Retina (tissue), 1 donor: ENCODE measurements at regions not wholly inside any gene's neighbourhood (a gene's known extent, or its start where the extent isn't known, plus 50 kb on each side); places are given as distances from the start of the nearest gene placed in this dataset.
"Not testable (repeated sequence)": the region's sequence is repeated elsewhere in the genome, so short reads cannot be mapped to it uniquely, and the experiment has no call there.

Source experiments
- DNase-seq: peaks from one replicate; pipeline ENCODE4 v3.0.0-alpha.2; 2016

- no peak for DNase-seq
Observed at GRCh38 chr22:47624252-47625012, 862.0 kb downstream of the TBC1D22A start.

DNA sequence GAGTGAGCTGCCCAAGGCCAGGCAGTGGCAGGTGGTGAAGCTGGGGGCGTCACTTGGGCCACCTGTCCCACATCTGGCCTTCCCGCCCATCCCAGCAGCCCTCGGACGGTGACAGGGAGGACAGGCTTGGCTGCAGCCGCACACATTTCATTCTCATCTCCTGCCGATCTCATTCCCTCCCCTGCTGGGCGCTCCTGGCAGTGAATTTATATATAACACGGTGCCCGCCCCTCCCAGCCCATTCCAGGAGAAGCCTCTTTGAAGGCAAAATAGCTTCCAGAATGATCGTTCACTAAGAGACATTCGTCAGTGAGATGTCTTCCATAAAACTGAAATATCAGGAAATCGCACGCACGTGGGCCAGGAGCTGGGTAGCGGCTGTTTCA lies 861.3 kb downstream of the TBC1D22A start:
- DNase-seq, result no peak

DNA sequence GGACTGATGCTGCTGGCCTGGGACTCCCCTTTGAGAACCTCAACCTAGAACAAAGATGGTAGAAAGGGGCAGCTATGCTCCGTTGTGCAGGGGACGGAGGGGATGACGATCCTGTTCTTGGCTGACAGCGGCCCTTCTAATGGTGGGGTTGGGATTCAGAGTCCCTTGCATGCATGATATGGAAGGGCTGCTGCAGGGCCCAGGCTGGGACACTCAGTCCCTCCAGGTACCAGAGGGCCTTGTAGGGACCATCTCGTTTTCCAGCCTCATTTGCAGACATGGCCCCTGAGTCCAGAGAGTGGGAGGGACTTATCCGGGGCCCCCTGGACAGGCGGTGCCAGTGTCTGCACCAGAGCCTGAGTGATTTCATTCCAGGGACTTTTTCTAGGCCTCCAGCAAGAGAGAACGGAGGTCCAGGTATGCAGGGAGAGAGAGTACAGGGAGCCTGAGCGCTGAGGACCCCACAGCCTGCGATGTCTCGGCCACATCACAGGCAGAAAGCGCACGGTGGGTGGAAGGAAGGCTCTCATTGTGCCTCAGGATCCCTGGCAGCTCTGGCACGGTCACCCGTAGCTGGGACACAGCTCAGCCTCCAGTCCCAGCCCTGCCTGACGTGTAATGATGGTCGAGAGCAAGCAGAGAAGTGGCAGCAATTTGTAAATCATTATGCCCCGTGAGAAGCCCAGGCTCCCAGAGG lies 860.8 kb downstream of the TBC1D22A start:
- no peak for DNase-seq

DNA sequence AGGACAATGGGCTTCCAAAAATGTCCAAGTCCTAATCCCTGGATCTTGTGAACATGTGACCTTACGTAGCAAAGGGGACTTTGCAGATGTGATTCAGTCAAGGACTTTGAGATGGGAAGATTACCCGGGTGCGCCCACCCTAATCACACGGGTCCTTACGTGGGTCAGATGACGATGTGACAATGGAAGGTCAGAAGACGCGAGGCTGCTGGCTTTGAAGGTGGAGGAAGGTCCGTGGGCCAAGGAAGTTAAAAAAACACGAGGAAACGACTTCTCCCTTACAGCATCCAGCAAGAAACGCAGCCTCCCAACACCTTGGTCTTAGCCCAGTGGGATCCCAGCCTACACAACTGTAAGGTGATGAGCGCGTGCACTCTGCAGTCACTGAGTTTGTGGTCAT lies 860.1 kb downstream of the TBC1D22A start:
- DNase-seq, result no peak

GRCh38 chr22:47621253-47621652 lies 858.8 kb downstream of the TBC1D22A start:
- no peak for DNase-seq

GRCh38 chr22:47620391-47620790 lies 857.9 kb downstream of the TBC1D22A start:
- DNase-seq, result no peak

DNA sequence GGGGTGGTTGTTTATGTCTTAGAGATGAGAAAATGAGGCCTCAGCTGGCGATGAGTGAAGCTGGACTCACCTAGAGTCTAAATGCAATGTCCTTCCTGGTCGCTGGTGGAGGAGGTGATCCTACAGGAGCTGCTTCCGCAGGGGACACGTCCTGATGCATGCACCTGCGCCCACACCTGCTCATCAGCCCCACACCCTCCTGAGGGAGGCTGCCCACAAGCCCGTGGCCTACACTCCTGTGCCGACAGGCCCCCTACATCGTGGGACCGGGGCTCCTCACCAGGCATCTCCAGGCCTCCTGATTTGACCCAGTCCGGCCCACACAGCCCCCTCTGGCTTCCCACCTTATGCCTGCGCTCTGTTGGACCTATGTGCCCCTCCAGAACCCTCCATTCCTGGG lies 857.2 kb downstream of the TBC1D22A start:
- DNase-seq, result no peak

- peak; percentile 63 for DNase-seq
Observed at GRCh38 chr22:47618180-47619010, 855.9 kb downstream of the TBC1D22A start.

- no peak for DNase-seq
Observed at GRCh38 chr22:47617186-47617585, 854.7 kb downstream of the TBC1D22A start.

DNA sequence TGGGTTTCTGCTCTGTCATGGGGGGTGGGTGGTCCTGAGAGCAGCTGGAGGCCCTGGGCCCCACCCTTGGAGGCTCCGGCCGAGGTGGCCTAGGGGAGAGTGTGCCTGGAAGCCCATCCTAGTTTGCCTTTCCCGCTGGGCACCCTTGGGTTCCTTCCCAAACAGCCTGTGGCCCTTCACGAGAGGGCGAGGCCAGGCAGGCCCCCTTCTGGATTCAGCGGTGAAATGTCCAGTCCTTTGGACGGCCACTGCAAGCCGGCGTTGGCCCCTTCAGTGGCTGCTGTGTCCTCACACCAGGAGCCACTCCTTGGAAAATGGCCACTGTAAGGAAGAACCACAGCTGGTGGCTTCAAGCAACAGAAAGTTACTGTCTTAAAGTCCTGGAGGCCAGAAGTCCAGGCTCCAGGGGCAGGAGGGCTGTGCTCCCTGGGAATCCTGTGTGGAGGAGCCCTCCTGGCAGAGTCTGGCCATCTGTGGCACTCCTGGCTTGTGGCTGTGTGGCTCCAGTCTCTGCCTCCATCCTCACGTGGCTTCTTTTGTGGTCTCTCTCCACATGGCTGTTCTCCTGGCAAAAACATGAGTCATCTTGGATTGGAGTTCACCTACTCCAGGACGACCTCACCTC lies 854.1 kb downstream of the TBC1D22A start:
- DNase-seq, result no peak

DNA sequence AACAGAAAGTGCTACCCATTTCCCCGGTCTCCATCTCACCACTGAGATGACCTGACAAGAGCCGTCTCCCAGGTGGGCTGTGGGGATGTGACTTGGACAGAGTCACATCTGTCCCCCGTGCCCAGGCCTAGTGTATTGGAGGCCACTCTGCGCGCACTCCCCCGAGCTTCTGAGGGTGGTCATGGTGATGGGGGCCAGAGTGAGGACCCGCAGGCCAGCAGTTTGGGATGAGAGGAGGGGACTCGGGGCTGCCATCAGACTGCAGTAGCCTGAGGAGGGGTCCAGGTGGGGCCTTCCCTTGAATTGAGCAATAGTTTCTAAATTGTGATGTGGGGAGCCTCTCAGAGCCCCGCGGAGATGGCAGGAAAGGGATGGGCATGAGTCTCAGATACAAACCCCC lies 852.6 kb downstream of the TBC1D22A start:
- DNase-seq, result no peak

DNA sequence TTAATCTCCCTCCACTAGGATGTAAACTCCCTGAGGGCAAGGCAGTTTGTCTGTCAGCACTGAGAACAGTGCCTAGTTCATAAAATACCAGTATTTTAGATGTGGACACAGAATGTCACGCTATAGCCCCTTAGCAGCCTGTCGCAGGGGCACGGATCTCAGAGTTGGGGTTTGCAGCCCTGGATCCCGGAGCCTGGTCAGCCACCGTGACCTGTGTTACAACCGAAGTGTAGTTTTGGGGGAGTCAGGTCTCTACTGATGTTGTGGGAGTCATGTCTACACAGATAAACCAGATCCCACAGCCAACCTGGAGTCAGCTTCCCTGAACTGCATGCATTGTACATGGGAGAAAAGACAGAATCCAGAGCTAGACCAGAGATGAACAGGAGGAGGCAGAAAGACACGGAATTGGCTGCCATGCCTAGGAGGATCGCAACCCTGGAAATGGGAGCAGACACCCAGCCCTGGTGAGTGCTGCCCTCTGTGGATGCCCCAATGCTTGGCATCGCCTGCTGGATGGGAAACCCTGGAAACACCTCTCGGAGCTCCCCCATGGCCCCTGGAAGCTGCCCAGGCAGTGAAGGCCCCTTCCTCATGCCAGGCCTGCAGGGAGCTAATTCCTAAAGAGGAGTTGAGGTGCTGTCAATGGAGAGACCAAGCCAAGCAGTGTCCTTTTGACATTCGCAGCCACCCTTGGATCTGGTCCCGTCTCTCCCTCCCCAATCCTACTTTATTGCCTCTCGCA lies 851.3 kb downstream of the TBC1D22A start:
- DNase-seq, result no peak

DNA sequence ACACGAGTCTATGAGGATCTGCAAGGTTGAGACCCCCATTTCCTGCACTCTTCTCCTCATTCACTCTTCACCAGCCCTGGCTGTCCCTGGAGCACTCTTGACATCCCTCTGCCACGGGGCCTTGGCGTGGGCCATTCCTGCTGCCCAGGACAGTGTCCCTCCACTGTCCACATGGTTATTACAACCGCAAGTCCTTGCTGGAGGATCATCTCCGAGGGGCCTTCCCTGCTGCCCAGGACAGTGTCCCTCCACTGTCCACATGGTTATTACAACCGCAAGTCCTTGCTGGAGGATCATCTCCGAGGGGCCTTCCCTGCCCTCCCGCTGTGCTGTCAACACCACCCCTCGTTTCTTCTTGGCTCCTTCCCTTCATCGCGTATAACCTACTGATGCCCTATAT lies 850.7 kb downstream of the TBC1D22A start:
- DNase-seq, result not testable (repeated sequence)

- DNase-seq, result no peak
Observed at GRCh38 chr22:47612311-47612910, 850.0 kb downstream of the TBC1D22A start.

DNA sequence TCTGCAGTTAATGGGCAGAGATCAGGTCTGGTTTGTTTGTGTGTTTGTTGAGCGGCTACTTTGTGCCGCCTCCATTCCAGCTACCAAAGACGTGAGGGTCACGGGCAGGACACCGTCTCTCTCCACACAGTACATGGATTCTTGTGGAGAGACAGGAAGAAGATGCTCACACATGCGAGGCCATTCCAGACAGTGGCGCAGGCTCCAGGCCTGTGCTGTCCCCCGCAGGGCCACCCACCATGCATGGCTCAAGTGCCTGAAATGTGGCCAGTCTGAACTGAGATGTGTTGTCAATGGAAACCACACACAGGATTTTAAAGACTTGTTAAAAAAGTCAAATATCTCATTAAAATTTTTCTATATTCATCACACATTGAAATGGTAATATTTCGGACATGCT lies 848.3 kb downstream of the TBC1D22A start:
- DNase-seq, result no peak

DNA sequence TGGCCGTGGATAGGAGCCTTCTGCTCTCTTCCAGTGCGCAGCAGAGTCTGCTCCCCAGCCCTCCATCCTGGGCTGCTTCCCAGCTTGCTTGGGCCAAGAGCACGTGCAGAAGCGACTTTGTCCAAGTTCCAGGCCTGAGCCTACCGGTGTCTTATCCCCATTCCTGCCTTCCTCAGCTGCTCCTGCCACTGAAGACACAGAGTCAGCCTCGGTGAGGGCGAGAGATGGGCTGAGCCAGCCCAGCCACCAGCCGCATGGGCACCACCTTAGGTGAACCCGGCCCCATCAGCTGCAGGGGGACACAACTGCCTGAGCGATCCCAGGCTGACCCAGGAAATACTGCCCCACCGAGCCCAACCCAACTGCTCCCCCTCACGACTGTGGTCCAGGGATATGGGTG lies 847.8 kb downstream of the TBC1D22A start:
- DNase-seq, result no peak

- no peak for DNase-seq
Observed at GRCh38 chr22:47609653-47610052, 847.2 kb downstream of the TBC1D22A start.

DNA sequence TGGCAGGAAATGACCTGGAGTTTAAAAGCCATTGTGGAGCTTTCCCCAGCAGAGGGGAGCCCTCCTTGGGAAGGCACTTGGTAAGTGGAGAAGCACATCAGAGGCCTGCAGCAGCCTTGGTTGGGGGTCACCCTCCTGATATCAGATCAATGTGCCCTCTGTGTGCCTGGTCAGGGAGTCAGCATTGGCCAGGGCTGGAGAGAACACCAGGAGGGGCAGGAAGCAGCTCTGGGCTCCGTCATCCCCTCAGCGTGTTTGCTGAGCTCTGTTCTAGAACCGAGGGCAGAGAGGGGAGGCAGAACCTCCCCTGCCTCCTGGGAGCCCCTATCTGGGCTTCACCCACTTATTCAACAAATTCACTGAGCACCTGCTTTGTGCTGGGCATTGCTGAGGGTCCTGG lies 846.0 kb downstream of the TBC1D22A start:
- no peak for DNase-seq

DNA sequence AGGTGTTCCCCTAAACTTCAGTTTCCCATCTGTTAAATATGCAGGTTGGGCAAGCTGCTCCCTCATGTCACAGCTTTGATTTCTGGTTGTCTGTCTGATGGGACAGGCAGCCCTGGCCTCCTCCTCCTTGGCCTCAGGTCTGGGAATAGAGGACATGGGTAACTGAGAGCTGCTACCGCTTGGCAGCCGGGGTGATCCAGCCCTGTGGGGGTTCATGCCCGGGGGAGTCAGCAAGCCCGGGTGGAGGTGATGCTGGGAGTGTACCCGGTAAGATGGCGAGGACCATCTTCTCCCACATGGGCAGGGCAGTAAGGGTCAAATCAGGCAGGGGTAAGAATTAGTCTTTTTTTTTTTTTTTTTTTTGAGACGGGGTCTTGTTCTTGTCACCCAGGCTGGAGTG lies 845.0 kb downstream of the TBC1D22A start:
- no peak for DNase-seq

- no peak for DNase-seq
Observed at GRCh38 chr22:47606426-47606825, 844.0 kb downstream of the TBC1D22A start.

DNA sequence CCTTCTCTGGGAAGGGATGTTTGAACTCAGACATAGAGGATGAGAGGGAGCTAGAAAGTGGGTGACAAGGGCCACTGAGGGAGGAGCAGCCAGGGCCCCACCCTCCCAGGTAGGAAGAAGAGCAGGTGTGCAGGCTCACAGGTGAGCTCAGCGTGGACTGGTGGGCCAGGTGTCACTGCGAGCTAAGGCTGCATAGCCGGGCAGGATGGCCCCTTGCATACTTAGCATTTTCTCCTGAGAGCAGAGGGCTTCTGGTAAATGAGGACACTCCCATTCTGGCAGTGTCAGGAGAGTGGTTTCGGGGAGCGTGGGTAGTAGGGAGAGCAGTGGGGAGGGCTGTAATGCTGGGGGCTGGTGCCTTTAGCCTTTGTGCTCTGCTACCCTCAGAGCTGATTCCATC lies 843.4 kb downstream of the TBC1D22A start:
- no peak for DNase-seq

DNA sequence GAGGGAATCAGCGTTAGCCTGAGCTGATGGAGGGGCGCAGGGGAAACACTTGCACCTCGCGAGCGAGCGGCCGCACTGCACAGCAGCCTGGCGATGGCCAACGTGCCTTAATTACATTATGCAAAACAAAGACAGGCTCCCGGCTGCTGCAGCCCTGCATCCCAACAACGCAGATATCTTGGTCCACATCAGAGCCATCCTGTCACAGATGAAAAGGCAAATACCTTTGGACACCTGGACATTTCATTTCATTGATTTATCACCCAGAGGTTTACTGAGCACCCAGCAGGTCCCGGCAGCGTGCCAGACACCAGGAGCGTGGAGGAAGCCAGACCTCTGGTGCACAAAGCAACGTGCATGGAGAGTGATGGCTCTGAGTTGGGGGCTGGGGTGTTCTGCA lies 843.0 kb downstream of the TBC1D22A start:
- no peak for DNase-seq
